Fibroblast of skin of right quadriceps (primary cell): ENCODE measurements at regions not wholly inside any gene's neighbourhood (a gene's known extent, or its start where the extent isn't known, plus 50 kb on each side); places are given as distances from the start of the nearest gene placed in this dataset.

ENCODE experiments used
- DNase-seq: peaks from one replicate; pipeline ENCODE4 v3.0.0-alpha.2; 2013

DNA sequence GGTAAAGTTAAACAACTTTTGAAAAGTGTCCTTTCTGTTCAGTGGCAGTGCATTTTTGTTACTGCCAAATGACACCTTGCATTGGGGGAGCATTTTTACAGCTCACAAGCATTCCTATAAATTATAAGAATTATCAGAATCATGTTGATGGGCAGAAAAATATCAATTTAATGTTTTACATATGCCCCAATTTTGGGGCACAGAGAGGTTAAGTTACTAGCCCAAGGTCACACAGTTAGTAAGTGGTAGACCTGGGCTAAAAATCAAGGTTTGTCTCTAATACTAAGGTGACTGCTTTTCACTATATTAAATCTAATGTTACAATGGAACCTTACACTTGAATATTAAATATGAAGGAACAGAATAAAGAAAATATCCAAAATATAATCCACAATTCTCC, 180.1 kb upstream of the IVNS1ABP start:
- DNase-seq = no peak

DNA sequence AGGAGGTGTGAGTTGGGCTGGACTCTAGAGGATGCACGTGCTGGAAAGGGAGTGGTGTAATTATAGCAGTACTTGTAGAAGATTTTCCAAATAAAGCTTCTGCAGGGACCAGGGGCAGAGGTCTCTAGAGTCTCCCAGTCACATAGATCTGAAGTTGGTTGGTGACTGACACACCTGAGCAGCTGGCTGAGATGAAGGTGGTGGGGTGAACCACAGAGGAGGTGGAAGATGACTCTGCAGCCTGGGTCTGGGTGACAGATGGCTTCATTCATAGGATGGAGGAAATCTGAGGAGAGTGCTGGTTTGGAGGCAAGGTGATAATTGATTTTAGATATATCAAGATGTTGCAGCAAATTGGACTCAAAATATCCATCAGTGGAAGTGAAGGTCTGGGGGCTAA, 178.9 kb upstream of the IVNS1ABP start:
- DNase-seq = no peak

DNA sequence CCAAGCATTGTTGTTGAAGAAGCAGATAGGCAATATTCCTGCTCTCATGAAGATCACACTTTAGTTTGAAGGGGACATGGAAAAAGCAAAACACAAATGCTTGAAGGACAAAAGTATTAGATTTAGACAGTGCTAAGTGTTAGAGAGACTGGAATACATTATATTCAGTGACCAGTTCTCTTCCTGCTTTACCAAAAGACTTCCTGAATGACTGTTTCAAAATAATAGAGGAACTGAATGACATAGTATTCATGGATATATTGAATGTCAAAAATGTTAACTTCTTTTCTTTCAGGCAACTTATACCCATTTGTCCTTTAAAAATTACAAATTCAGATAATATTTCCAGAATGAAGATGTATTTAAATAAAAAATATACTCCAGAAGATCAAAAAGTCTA, 178.0 kb upstream of the IVNS1ABP start:
- DNase-seq = no peak

DNA sequence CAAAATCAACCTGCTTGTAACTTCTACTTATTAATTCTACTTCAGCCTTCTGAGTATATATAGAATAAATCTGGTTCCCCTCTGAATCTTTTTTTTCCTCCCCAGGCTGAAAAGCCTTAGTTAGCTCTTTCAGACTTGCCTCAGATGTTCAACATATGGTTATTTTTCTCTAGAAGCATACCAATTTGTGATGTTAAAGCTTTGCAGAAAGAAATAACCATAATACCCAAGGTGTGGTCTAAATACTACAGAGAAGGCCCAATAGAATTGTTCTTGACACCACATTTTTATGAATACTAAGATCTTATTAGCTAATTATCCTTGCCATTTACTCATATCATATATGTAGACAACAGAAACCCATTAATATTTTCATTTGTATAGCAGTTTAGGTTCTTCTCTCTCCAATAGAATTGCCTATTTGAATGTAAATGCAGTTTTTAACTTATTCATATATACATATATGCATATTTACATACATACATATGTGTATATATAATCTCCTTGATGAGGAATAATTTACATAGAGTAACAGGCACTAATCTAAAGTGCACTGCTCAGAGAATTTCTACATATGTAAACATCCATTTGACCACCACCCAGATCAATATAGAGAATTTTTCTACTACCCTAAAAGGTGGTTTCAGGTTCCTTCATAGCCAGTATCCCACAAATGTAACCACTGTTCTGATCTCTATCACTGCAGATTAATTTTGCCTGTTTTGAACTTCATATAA, 175.2 kb upstream of the IVNS1ABP start:
- DNase-seq = no peak

DNA sequence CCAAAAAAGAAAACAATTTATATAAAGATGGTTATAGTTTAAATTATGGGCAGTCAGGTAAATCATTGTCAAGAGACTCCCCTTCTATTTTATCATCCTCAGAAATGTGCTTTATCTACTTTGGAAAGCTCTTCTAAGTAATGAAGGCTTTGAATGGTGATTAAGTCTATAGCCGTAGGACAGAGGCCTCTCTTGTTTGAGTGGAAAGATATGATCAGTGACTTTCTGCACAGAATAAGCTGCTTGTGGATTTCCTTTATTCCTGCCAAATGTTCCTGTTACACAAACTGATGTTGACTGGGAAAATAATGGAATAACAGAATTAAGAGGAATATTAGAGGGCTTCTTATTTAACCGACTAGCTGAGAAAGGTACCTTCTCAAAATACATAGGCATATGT, 174.6 kb upstream of the IVNS1ABP start:
- DNase-seq = no peak

DNA sequence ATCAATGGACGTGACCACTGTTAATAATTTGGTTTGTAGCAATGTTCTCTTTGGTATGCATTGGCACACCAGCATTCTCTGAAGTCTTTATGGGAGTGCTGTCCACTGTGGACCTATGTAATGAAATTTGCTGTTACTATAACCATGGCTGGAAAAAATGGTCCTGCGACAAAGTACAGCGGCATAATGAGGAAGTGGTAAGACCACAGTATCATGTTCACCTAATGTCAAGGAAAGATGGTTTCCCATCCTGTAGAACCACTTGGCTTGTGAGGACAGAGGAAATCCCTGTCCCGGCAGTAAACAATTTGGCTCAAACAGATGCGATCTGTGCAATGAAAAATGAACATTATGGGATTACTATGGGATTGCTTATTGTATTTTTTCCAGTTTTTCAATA, 173.9 kb upstream of the IVNS1ABP start:
- no peak for DNase-seq

DNA sequence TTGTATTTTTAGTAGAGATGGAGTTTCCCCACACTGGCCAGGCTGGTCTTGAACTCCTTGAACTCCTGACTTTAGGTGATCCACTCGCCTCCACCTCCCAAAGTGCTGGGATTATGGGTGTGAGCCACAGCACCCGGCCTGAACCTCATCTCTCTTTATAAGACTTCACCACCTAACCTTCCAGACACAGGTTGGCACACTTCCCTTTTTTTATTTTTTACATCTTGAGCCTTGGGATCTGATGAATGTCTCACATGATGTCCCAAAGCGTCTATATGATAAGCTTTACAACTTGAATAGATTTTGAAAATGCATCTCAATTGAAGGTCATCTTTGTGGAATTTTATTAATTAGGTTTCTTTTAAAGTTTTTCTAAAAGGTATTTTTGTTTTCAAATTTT, 172.4 kb upstream of the IVNS1ABP start:
- DNase-seq = no peak

DNA sequence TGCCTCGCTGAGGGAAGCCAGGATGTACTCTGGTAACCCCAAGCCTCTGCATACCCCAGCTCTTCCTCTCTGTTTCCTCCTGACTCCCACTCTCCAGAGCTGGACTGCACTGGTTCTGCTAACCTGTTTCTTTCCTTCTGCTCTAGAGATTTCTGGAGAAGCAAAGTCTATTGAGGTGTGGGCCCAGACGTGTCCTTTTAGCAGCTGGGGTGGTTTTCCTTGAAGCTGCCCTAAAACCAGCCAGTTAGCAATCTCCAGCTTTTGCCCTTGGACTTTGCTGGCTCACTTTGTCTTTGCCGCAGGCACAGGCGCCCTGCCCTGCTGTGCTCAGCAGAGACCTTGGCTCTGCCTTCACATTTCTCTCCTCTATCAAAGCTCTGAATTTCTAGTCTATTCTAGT, 171.8 kb upstream of the IVNS1ABP start:
- no peak for DNase-seq

DNA sequence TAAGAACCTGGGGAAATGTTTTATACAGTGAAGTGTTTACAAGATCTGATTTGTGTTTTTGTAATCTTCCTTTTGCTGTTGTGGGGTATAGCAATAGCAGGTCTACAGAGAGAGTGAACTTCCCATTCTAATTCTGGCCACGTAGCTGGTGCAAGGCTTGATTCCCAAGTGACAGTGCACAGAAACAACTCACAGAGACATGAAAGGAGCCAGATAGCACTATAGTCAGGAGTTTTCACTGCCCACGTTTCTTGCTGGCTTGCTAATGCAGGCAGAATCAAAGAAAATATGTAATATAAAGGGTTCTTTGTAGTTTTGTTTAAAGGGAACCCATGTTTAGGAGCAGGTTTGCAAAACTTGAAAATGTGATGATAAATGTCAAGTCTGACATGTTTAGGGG, 170.9 kb upstream of the IVNS1ABP start:
- no peak for DNase-seq

DNA sequence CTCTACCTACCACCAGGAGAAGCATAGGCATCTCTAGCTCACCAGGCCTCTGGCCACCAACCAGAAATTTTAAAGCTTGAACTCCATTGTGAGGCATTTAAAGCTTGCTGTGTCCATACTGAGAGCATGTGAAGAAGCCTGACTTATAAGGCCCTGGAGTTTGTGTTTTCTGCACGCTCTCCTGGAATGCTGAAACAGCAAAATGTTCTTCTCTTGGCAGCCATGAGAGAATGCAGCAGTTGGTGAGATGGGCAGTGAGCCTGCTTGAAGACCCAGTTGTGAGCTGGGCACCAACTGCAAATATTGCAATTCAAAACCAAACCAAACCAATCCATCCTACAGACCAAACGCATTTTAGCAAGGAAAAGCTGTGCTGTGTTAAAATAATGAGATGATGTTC, 170.0 kb upstream of the IVNS1ABP start:
- no peak for DNase-seq

DNA sequence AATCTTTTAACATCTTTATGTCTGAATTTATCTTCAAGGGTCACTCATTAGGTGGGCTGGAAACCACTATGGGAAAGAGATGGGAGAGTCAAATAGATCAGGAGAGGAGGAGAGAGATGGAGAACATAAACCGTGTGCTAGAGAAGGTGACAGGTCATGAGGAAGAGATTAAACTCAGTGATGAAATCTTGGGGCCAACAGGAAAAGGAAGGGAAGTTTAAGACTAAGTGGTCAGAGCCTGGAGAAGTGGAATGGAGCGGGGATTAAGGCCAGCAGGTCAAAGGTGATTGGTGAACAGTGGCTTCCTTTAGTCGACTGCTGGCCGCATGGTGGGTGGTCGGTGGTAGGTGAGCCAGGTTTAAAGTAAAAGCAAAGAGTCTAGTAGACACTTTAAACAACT, 169.3 kb upstream of the IVNS1ABP start:
- DNase-seq = no peak

DNA sequence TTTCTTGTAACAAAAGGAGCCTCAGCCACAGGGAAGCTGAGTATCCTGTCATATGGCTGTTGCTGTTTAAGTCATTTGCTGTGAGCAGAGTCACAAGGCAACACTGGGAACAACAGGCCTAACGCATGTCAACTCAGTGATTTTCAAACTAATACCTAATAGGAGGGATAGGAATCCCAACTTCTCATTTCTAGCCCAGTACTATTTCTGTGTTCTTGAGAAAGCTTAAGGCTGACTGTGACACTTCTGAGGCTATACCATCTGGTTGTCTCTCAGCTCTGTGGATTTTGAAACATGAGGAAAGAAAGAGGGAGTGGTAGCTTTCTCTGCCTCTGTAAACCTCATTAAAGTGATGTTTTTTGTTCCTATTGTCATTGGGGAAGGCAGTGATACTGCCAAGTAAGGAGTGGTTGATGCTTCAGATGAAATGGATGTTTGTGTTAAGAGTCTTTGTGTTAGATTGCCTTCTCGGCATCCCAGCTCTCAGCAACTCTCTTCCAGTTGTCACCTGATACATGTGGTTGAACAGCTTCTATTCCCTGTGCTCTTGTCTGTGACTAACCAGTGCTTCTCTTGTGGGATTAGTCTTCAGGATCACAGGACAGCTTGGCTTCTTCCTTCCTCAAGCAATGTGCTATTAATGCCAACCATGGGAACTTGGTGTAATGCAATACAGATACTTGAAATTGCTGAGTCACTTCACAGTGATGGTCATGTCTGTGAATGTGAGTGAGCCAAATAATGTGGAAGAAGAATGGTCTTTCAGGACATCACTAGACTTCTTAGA, 166.8 kb upstream of the IVNS1ABP start:
- DNase-seq = peak; percentile 95

DNA sequence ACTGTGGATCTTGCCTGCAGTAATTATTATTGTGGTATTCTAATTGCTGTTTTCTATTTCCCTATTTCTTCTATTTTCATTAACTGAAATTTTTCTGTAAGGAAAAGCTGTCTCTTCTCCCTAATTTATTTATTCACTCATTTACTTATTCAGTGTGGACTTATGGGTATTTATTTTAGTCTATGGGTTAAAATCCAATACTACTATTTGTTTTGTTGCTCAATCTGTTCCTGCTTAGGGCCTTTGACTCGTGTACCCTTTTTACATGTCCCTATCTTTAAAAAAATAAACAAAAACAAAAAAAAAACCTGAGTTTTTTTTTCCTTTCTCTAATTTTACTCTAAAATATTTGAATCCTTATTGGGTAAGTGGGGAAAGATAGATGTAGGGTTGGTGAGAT, 166.2 kb upstream of the IVNS1ABP start:
- no peak for DNase-seq

DNA sequence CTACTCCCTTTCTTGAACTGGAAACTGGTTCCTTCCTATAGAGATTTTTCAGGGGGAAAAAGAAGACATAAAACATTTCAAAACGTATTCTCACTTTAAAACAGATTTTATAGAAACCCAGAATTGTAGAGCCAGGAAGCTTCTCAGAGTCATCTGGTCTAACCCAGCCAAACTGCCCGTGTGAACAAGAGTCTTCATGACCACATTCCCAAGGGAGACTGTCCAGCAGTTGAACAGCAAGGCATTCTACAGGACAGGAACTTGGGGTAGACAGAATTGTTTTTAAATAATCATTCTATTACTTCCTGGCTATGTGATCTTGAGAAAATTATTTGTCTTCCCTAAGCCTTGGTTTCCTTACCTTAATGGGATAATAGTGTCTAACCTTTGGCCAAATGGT, 163.5 kb upstream of the IVNS1ABP start:
- DNase-seq = no peak

DNA sequence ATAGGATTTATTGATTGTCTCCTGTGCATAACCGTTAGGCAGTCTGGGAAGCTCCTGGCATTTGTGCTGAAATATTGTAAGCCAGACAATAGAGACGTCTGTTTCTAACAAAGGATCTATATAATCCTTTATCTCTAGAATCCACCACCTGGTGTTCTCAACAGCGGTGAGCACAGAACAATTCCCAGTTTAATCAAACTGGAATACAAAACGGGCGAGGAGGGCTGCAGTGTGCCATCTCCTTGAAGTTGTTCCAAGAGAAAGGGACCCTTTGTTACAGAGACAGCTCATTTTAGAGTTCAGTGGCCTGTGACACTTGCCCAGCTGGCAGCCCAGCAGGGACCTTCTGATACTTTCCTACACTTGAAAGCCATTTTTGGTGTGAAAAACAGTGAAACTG, 162.8 kb upstream of the IVNS1ABP start:
- DNase-seq = no peak

DNA sequence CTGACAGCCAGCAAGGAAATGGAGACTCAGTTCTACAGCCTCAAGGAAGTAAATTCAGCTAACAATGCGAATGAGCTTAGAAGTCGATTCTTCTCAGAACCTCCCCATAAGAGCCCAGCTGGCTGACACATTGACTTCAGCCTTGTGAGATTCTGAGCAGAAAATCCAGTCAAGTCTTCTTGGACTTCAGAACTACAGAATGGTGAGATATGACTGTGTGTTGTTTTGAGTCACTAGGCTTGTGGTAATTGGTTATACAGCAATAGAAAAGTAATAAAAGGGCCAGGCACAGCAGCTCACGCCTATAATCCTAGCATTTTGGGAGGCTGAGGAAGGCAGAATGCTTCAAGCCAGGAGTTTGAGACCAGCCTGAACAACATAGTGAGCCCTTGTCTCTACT, 161.8 kb upstream of the IVNS1ABP start:
- DNase-seq = no peak

DNA sequence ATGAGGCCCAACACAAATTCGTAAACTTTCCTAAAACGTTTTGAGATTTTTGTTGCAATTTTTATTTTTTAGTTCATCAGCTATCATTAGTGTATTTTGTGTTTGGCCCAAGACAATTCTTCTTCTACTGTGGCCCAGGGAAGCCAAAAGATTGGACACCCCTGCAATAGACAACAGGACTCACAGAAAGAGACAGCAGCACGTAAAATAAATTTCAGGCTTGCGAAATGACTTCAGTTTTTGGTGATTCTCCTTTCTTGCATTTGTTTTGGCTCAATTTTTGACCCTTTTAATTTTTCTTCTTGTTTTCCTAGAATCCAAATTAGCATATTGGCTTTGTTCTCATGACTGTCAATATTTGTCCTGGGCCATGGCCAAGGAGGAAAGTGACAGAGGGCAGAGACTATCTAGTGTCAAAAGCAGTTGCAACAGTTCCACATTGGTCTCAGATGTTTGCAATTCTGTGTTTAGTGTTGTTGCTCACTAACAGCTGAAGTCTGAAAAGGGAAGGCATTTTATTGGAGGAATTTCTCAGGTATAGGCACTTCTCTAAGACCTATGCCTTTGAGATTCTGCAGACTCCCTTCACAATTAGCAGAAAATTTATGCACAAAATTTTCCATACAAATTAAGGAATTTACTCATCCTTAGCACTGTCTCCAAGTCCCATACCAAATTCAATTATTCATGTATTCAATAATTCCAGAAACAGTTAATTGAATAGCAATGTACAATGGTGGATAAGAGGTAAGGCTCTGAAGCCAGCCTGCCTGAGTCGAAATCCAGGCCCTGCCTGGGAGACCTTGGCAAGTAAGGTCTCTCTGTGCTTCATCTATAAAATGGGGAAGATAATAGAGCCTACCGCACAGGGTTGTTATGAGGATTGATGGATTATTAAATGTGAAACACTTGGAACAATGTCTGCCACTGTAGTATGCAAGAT, 160.9 kb upstream of the IVNS1ABP start:
- DNase-seq = no peak

DNA sequence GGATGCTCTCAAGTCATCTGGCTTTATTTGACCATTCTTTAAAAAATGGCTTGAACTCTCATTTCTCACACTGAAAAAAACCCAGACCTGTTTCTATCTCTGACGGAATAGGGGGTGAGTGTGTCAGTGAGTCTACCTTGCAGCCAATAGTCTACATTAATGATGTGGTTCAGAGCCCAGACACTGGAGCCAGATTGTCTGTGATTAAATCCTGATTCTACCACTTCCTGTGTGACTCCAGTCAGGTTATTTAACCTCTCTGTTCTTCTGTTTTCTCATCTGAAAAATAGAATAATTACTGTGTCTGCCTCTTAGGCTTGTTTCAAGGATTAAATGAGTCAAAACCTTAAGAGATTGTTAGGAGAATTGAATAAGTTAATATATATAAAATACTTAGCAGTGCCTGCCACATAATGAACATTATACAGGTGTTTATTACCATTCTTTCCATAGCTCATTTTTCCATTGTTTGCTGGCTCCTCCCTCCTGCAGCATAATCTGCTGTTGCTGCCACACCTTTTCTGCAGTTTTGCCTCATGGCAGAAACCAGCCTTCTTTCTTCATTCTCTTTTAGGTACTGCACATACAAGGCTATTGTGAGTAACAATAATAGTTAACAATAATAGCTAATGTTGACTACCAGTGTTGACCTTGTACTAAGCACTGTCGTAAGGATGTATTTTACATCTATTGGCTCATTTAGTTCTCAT, 157.6 kb upstream of the IVNS1ABP start:
- peak; percentile 7 for DNase-seq

DNA sequence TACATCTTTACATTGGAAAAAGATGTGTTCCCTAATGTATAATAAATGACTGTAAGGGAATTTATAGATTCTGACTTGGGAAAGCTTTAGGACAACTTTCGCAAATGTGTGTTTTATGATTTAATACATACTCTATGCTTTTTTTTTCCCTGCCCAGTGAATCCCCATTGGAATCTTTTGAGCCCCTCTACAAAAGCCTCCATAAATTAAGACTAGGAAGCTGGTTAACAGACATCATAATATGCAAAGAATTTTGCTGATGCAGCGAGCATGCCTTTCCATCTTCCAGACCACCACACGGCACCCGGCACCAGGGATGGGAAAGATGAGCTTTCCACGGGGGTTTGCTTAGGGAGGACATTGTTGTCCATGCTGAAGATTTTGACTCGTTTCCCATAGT, 156.1 kb upstream of the IVNS1ABP start:
- peak; percentile 81 for DNase-seq

DNA sequence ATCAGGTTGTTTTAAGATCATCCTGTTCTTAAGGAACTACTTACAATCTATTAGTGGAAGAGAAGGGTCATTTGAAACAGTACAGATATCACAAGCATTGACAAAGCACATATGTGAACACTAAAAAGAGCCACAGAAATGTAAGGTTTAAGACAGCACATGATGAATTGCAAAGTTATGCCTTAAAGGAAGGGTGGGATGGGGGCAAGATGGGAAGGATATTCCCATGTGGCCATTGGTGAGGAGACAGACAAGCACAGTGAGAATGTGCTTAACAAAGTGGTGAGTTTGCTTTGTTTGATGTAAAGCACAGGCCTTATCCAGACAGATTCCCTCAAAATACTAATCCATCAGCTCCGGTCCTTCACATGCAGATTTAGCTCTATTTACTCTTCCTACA, 151.6 kb upstream of the IVNS1ABP start:
- DNase-seq = peak; percentile 74

DNA sequence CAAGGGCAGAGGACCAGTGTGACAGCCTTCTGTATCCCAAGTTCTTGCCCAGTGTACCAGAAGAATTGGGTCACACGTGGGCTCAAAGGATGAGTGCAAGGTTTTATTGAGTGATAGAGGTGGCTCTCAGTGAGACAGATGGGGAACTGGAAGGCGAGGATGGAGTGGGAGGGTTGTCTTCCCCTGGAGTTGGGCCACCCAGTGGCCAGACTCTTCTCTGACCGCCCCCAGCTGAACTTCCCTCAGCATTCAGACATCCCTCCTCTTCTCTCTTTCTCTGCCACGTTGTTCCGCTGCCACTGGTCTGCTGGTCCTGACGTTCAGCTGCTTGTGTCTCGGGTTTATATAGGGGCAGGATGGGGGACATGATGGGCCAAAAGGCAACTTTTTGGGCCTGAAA, 150.1 kb upstream of the IVNS1ABP start:
- DNase-seq = no peak

DNA sequence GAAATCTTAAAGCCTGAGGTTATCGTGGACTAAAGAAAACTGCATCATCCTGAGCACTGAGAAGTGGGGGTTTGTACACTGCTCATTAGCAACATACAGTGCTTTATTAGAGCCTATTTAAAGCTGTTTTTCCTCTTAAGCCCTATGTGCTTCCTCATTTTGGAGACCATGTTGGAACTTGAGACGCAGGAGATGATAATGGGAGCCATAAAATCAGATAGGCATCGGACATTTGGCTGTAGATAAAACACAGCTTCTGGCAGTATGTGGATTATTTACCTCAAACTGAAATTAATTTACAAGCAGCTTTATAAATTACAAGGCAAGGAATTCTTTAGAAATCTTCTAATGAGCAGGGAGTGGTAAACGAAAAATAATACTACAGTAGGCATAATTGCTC, 147.7 kb upstream of the IVNS1ABP start:
- no peak for DNase-seq

DNA sequence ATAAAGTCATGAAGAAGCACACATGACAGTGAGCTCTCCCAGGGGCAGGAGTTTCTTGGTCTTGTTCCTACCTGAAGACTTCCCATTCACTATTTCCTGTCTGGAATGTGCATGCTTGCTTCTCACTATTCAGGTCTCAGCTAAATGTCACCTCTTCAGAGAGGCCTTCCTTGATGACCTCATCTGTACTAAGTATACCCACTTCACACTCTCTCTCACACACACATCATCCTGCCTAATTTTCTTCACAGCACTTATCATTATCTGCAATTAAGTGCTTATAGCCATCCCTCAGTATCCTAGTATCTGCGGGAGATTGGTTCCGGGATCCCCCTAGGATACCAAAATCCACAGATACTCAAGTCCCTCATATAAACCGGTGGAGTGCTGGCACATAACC, 146.4 kb upstream of the IVNS1ABP start:
- DNase-seq = no peak
